ENCODE measurements at regions not wholly inside any gene's neighbourhood (a gene's known extent, or its start where the extent isn't known, plus 50 kb on each side); places are given as distances from the start of the nearest gene placed in this dataset.

DNA sequence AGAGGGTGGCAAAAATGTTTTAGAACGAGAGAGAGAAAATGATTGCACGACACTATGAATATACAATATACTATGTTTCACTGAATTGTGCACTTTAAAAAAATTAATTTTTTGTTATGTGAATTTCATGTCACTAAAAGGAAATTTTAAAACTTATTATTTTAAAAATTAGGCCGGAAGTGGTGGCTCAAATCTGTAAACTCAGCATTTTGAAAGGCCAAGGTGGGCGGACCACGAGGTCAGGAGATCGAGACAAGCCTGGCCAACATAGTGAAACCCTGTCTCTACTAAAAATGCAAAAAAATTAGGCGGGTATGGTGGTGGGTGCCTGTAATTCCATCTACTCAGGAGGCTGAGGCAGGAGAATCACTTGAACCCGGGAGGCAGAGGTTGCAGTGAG, 642.5 kb downstream of the XPNPEP1 start:
- TF ChIP-seq, protein P1, sequence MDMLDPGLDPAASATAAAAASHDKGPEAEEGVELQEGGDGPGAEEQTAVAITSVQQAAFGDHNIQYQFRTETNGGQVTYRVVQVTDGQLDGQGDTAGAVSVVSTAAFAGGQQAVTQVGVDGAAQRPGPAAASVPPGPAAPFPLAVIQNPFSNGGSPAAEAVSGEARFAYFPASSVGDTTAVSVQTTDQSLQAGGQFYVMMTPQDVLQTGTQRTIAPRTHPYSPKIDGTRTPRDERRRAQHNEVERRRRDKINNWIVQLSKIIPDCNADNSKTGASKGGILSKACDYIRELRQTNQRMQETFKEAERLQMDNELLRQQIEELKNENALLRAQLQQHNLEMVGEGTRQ (IDR thresholded peaks at IDR 0.05; ENCODE audit: low read depth, low read length) = no peak
- TF ChIP-seq CTCF (conservative IDR thresholded peaks at IDR 0.05; ENCODE audit: low read depth, low read length) = no peak
- TF ChIP-seq POLR2A (IDR thresholded peaks at IDR 0.05; ENCODE audit: low read depth, low read length) = no peak

Measured in IMR-90 (cell line).